ENCODE measurements at regions not wholly inside any gene's neighbourhood (a gene's known extent, or its start where the extent isn't known, plus 50 kb on each side); places are given as distances from the start of the nearest gene placed in this dataset.

- Histone ChIP-seq H3K4me1 (peaks cover 0 to 4% (median 0%) of the 10 kb centered on the region in 4 donors), H3K4me3 (no peak overlapping the region), H3K27me3 (peaks cover 0 to 3% of the 10 kb centered on the region in 2 donors), H3K27ac (no peak overlapping the region), H3K36me3 (no peaks in the 10 kb centered on the region), H3K9me3 (no peaks in the 10 kb centered on the region)
- TF ChIP-seq CTCF (IDR thresholded peaks at IDR 0.05) (no peak), POLR2A (IDR thresholded peaks at IDR 0.05) (no peak), EP300 (IDR thresholded peaks at IDR 0.05) (no peak)
- DNase-seq (ENCODE audit: low spot score in 2 of 2), result no peak
- 89 to 90% methylated on average over 3 of the region's 3 CpGs for WGBS, 2 donors
Measured at GRCh38 chrX:39883666-39884065, 214.1 kb downstream of the BCOR start.

- TF ChIP-seq POLR2A (IDR thresholded peaks at IDR 0.05) (no peak), EP300 (IDR thresholded peaks at IDR 0.05) (no peak), CTCF (IDR thresholded peaks at IDR 0.05) (no peak)
- Histone ChIP-seq H3K27ac (no peak overlapping the region), H3K4me3 (no peak overlapping the region), H3K36me3 (no peaks in the 10 kb centered on the region), H3K9me3 (no peaks in the 10 kb centered on the region), H3K27me3 (peaks cover 0 to 3% of the 10 kb centered on the region in 2 donors), H3K4me1 (no peaks in the 10 kb centered on the region)
- WGBS, 2 donors, result 68 to 71% methylated on average over 3 of the region's 3 CpGs
- no peak for DNase-seq (ENCODE audit: low spot score in 2 of 2)
Measured at GRCh38 chrX:39886282-39886681, 211.5 kb downstream of the BCOR start.

GRCh38 chrX:39888730-39889129 lies 209.0 kb downstream of the BCOR start:
- WGBS, 2 donors, result 87 to 88% methylated on average over 1 of the region's 1 CpG
- TF ChIP-seq CTCF (IDR thresholded peaks at IDR 0.05) (no peak), POLR2A (IDR thresholded peaks at IDR 0.05) (no peak), EP300 (IDR thresholded peaks at IDR 0.05) (no peak)
- Histone ChIP-seq H3K4me3 (no peak overlapping the region), H3K4me1 (no peaks in the 10 kb centered on the region), H3K27me3 (peaks cover 0 to 3% of the 10 kb centered on the region in 2 donors), H3K9me3 (no peaks in the 10 kb centered on the region), H3K36me3 (no peaks in the 10 kb centered on the region), H3K27ac (no peak overlapping the region)
- DNase-seq (ENCODE audit: low spot score in 2 of 2), result no peak

- TF ChIP-seq CTCF (IDR thresholded peaks at IDR 0.05) (no peak), EP300 (IDR thresholded peaks at IDR 0.05) (no peak), POLR2A (IDR thresholded peaks at IDR 0.05) (no peak)
- WGBS, 2 donors, result 75 to 90% methylated on average over 1 of the region's 1 CpG
- Histone ChIP-seq H3K4me3 (no peak overlapping the region), H3K27ac (no peak overlapping the region), H3K36me3 (no peaks in the 10 kb centered on the region), H3K9me3 (no peaks in the 10 kb centered on the region), H3K27me3 (peaks cover 0 to 3% of the 10 kb centered on the region in 2 donors), H3K4me1 (no peaks in the 10 kb centered on the region)
- DNase-seq (ENCODE audit: low spot score in 2 of 2), result no peak
Measured at GRCh38 chrX:39889704-39890103, 208.1 kb downstream of the BCOR start.

GRCh38 chrX:39890807-39891206 lies 207.0 kb downstream of the BCOR start:
- no peak for DNase-seq (ENCODE audit: low spot score in 2 of 2)
- H3K27me3 ChIP-seq, result peaks cover 0 to 3% of the 10 kb centered on the region in 2 donors
- WGBS, 2 donors, result 72 to 80% methylated on average over 5 to 8 of the region's 8 CpGs
- no peak overlapping the region for H3K27ac ChIP-seq
- TF ChIP-seq EP300 (IDR thresholded peaks at IDR 0.05) (no peak), CTCF (IDR thresholded peaks at IDR 0.05) (no peak), POLR2A (IDR thresholded peaks at IDR 0.05) (no peak)
- no peaks in the 10 kb centered on the region for H3K36me3 ChIP-seq
- H3K4me3 ChIP-seq, result no peak overlapping the region
- H3K4me1 ChIP-seq, result no peaks in the 10 kb centered on the region
- no peaks in the 10 kb centered on the region for H3K9me3 ChIP-seq
